GM20000 (cell line): ENCODE measurements at regions not wholly inside any gene's neighbourhood (a gene's known extent, or its start where the extent isn't known, plus 50 kb on each side); places are given as distances from the start of the nearest gene placed in this dataset.

Source experiments
- DNase-seq: peaks from one replicate; pipeline ENCODE4 v3.0.0; 2012; ENCODE audit warnings: low spot score
- CTCF ChIP-seq: IDR thresholded peaks from 2 replicates; pipeline ENCODE4 v1.5.1; 2012; ENCODE audit warnings: mild to moderate bottlenecking, control low read depth; ENCODE audit errors: extremely low read depth, missing control alignments

DNA sequence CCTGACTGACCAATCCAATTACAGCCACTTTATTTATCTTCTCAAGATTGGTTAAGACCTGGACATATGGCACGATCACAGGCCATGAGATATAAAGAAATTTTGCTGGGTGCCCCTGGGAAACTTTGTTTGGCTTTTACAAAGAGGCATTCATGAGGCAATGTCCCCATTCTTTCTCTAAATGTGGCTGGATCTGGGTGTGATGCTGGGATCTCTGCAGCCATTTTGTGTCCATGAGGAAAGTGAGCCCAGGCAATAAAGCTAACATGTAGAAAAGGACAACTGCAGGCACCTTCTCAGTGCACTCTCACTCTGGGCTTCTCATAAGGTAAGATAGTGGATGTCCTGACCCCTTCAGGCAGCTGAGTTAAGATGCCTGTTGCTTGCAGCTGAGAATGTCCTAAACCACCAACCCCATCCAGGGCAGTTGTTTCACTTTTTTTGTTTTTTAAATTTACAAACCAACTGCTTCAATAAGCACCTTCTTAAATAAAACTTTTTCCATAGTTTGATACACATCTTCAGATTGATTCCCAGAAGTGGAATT is 372.3 kb downstream of the MIAT start:
- DNase-seq = no peak
- no peak for TF ChIP-seq CTCF

- no peak for DNase-seq
Measured at GRCh38 chr22:27032091-27032761, 374.8 kb downstream of the MIAT start.

GRCh38 chr22:27041745-27042310 is 384.4 kb downstream of the MIAT start:
- no peak for DNase-seq
- no peak for TF ChIP-seq CTCF

More at GRCh38 chr22:27032091-27032761, 374.8 kb downstream of the MIAT start:
- no peak for TF ChIP-seq CTCF

DNA sequence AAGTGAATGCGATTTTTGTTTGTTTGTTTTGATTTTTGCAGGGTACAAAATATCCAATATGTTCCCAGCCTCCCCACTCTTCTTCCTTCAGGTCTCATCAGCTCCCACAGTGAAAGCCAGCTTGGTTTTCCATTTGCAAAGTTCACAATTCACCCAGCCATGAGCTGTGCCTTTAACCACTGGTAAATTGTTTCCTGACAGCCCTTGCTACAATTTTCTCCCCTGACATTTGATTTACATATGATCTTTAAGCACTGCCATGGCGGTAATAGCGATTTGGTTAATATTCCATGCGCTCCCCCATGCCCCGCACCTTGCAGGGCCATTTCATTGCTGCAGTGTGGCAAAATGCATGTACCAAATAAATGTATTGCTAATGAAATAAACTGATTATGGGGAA is 385.9 kb downstream of the MIAT start:
- no peak for DNase-seq
- TF ChIP-seq CTCF = no peak

DNA sequence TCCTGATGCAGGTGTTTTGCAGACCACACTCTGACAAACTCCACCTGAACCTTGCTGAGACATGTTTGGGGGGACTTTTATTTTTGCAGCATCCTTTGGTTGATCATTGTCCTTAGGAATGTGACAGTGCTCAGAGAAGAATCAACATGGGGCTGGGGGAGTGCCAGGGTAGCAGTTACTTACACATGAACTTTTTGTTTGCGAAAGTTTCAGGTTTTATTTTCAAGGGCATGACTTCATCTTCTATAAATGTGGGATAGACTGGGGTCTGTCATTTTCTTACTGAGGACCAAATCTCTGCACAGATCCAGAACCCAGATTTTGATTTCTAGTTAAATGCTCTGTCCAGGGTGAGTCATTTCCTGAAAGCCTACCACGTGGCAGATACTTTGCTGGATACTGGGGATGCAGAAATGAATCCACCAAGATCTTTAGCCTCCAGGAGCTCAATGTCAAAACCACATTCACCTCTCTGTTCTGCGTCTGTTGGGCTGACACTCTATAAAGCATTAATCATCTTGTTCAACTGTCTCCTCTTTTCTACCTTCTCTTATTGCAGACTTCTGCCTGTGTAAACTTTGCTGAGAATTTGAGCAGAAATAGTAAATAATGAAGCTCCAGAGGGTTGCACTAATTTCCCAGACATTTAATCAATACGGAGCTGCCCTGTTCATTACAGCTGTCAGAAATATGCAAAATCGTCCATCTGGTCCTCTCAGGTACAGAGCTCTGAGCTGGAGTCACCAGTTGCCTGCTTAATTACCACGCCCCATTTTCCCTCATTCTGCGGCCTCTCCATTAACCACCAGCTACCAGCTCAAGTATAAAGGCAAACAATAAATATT is 387.9 kb downstream of the MIAT start:
- no peak for TF ChIP-seq CTCF
- DNase-seq = no peak

DNA sequence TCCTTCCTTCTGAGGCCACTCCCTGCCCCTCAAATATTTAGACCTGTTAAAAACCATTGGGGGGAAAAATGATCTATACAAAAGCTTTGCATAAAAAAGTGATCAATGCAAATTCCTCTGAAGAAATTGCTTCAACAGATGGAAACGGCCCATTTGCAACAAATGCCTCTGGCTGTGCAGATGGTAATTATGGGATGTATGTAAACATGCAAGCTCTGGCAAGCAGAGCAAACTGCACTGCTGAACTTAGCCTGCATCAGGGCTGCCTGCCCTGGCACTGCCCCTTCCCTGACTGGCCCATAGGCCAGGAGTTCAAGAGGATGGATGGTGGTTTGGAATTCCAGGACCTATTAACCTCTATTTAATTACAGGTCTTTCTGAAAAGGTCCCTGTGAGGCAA is 388.7 kb downstream of the MIAT start:
- no peak for TF ChIP-seq CTCF
- no peak for DNase-seq

- no peak for TF ChIP-seq CTCF
Measured at GRCh38 chr22:27046603-27047002, 389.2 kb downstream of the MIAT start.

More at GRCh38 chr22:27046603-27047002, 389.2 kb downstream of the MIAT start:
- DNase-seq = no peak
